A673 (cell line): ENCODE measurements at regions not wholly inside any gene's neighbourhood (a gene's known extent, or its start where the extent isn't known, plus 50 kb on each side); places are given as distances from the start of the nearest gene placed in this dataset.

ENCODE experiments used
- BruUV-seq: library from RNA; stranded (reverse); fragments of 400-500 nt; replicated peaks from 2 replicates; lab custom pipeline; 2021; lab: Mats Ljungman, UMichigan
- CTCF ChIA-PET: fragments of 300-600 bp; sonication (Branson Sonifier 250); formaldehyde crosslinking; loops from one replicate; lab custom pipeline; 2022; ENCODE audit warnings: antibody characterized with exemption; lab: Charles Lee
- POLR2A ChIA-PET: fragments of 300-600 bp; sonication (Branson Sonifier 250); formaldehyde crosslinking; loops from one replicate; lab custom pipeline; 2022; ENCODE audit warnings: antibody characterized with exemption; ENCODE audit not compliant: low non-redundant PET; lab: Charles Lee
- DNase-seq: peaks from one replicate; pipeline ENCODE4 v3.0.0-alpha.2; 2015; ENCODE audit warnings: low spot score
- H3K27ac ChIP-seq: fragments of 200-600 bp; sonication (generic); 2 replicates; pipeline ENCODE4 v1.5.1; 2016; ENCODE audit warnings: mixed run types, low read depth, mild to moderate bottlenecking, mixed read lengths, antibody characterized with exemption, low read length; ENCODE audit not compliant: poor library complexity, severe bottlenecking
- H3K27me3 ChIP-seq: fragments of 200-600 bp; sonication (generic); replicated peaks from 2 replicates; pipeline ENCODE4 v1.6.1; 2017; ENCODE audit warnings: mixed run types, low read depth, mild to moderate bottlenecking, mixed read lengths, antibody characterized with exemption, low read length; ENCODE audit not compliant: insufficient read depth, poor library complexity
- H3K36me3 ChIP-seq: fragments of 200-600 bp; sonication (generic); 2 replicates; pipeline ENCODE4 v1.6.1; 2016; ENCODE audit warnings: mixed run types, mild to moderate bottlenecking, mixed read lengths, antibody characterized with exemption, low read length; ENCODE audit not compliant: insufficient read depth, poor library complexity, severe bottlenecking
- H3K4me1 ChIP-seq: fragments of 200-600 bp; sonication (generic); 2 replicates; pipeline ENCODE4 v1.6.1; 2017; ENCODE audit warnings: mixed run types, mild to moderate bottlenecking, mixed read lengths, antibody characterized with exemption, low read length; ENCODE audit not compliant: insufficient read depth, poor library complexity, severe bottlenecking
- H3K4me3 ChIP-seq: fragments of 200-600 bp; sonication (generic); 2 replicates; pipeline ENCODE4 v1.5.1; 2016; ENCODE audit warnings: low read depth, mixed run types, mild to moderate bottlenecking, mixed read lengths, low read length; ENCODE audit not compliant: poor library complexity, severe bottlenecking
- H3K9me3 ChIP-seq: fragments of 200-600 bp; sonication (generic); 2 replicates; pipeline ENCODE4 v1.6.1; 2016; ENCODE audit warnings: mixed run types, low read depth, mild to moderate bottlenecking, mixed read lengths, antibody characterized with exemption, low read length; ENCODE audit not compliant: poor library complexity, severe bottlenecking
- EZH2 ChIP-seq: fragments of 200-600 bp; sonication (generic); IDR thresholded peaks from 2 replicates; pipeline ENCODE4 v1.6.1; 2017; ENCODE audit warnings: borderline replicate concordance, low read depth, mild to moderate bottlenecking, mixed read lengths, antibody characterized with exemption, low read length; ENCODE audit not compliant: poor library complexity, severe bottlenecking
- intact Hi-C: fragments of 100-400 bp; cut with micrococcal nuclease; formaldehyde crosslinking; loops from one replicate; pipeline ENCODE4 v1.10.0; 2022; ENCODE audit not compliant: unreplicated experiment
- TF ChIP-seq, protein P1 (sequence below): fragments of 300-800, 200-600 bp; sonication (generic); conservative IDR thresholded peaks from 2 replicates; pipeline ENCODE4 v1.5.1; 2017; ENCODE audit warnings: low read depth, mild to moderate bottlenecking, antibody characterized with exemption, low read length, moderate library complexity, mixed read lengths

- POLR2A ChIA-PET: no interaction called here
- peaks cover 19% of the 10 kb centered on the region for H3K4me1 ChIP-seq
- H3K27me3 ChIP-seq: no peaks in the 10 kb centered on the region
- no peaks in the 10 kb centered on the region for H3K9me3 ChIP-seq
- BruUV-seq: no TSS peak
- intact Hi-C loops: no loop called here
- H3K4me3 ChIP-seq: no peak overlapping the region
- TF ChIP-seq, protein P1, sequence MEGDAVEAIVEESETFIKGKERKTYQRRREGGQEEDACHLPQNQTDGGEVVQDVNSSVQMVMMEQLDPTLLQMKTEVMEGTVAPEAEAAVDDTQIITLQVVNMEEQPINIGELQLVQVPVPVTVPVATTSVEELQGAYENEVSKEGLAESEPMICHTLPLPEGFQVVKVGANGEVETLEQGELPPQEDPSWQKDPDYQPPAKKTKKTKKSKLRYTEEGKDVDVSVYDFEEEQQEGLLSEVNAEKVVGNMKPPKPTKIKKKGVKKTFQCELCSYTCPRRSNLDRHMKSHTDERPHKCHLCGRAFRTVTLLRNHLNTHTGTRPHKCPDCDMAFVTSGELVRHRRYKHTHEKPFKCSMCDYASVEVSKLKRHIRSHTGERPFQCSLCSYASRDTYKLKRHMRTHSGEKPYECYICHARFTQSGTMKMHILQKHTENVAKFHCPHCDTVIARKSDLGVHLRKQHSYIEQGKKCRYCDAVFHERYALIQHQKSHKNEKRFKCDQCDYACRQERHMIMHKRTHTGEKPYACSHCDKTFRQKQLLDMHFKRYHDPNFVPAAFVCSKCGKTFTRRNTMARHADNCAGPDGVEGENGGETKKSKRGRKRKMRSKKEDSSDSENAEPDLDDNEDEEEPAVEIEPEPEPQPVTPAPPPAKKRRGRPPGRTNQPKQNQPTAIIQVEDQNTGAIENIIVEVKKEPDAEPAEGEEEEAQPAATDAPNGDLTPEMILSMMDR: no peak
- no peak for TF ChIP-seq EZH2
- DNase-seq: no peak
- H3K27ac ChIP-seq: no peak overlapping the region
- CTCF ChIA-PET: no interaction called here
- H3K36me3 ChIP-seq: no peaks in the 10 kb centered on the region
Observed at GRCh38 chr11:80083531-80083951, 642.7 kb upstream of the TENM4 start.

DNA sequence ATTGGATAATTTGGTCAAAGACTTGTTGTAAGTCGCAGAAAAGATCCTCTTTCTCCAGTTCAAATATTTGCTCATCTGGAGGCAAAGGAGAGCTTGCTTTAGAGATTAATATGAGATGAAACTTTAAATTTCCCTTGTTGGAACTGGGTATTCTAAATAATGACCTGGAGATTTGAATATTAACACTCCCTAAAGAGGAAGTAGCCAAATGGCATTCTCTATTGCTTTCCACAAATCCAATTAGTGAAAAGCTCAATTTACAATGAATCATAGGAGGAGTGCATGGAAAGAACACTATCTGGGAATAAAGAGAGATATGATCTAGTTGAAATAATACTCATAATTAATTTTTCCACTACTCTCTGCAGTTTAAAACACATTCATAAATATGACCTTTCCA is 641.6 kb upstream of the TENM4 start:
- Histone ChIP-seq H3K9me3 (no peaks in the 10 kb centered on the region), H3K36me3 (no peaks in the 10 kb centered on the region), H3K4me3 (no peak overlapping the region), H3K27me3 (no peaks in the 10 kb centered on the region), H3K4me1 (peaks cover 19% of the 10 kb centered on the region), H3K27ac (no peak overlapping the region)
- no TSS peak for BruUV-seq
- POLR2A ChIA-PET: interaction anchor here (0.7 kb wide), 1 partner anchor 10 kb away, joined by 3 read pairs; no protein-coding TSS in a partner anchor
- intact Hi-C loops: no loop called here
- TF ChIP-seq EZH2: no peak
- TF ChIP-seq, protein P1: no peak
- peak; percentile 70 for DNase-seq
- CTCF ChIA-PET: no interaction called here

GRCh38 chr11:80077113-80077512 is 636.3 kb upstream of the TENM4 start:
- Histone ChIP-seq H3K4me1 (peaks cover 4% of the 10 kb centered on the region), H3K36me3 (no peaks in the 10 kb centered on the region), H3K27ac (no peak overlapping the region), H3K4me3 (no peak overlapping the region), H3K27me3 (no peaks in the 10 kb centered on the region), H3K9me3 (no peaks in the 10 kb centered on the region)
- intact Hi-C loops: no loop called here
- DNase-seq: no peak
- BruUV-seq: no TSS peak
- no peak for TF ChIP-seq EZH2
- TF ChIP-seq, protein P1: no peak
- ChIA-PET POLR2A (no interaction called here), CTCF (no interaction called here)
